Mammary epithelial cell (primary cell): ENCODE measurements at regions not wholly inside any gene's neighbourhood (a gene's known extent, or its start where the extent isn't known, plus 50 kb on each side); places are given as distances from the start of the nearest gene placed in this dataset.

Experiments
- CTCF ChIP-seq, 2 donors: IDR thresholded peaks in 1 of 2; conservative IDR thresholded peaks in 1 of 2; 2 replicates each; pipeline ENCODE4 v1.5.1; 2011 to 2012; ENCODE audit warnings: inconsistent platforms in 2 of 2, low read length in 2 of 2, mild to moderate bottlenecking in 2 of 2, control low read depth in 1 of 2, low read depth in 1 of 2; ENCODE audit not compliant: insufficient read depth in 1 of 2; ENCODE audit errors: extremely low read depth in 1 of 2
- EZH2 ChIP-seq: IDR thresholded peaks from 2 replicates; pipeline ENCODE4 v1.6.1; 2012; ENCODE audit warnings: low read length, inconsistent platforms, borderline replicate concordance

DNA sequence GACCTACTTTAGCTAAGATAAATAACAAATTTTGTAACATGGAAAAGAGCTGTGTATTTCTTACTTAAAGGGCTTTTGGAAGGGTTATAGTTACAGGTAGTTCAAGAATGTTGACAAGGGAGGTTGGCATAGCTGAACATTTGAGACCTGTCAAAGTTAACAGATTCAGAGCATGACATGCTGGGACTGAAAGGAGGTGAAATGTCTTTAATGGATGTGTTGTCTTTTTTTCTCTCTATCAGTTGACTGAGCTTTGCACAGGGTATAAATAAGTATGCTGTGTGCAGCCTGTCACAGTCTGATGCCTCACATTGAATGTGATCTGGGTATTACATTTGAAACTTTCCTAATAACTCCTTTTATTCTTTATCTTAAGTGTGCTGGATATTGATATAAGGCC is 411.9 kb upstream of the ZP4 start:
- TF ChIP-seq CTCF (conservative IDR thresholded peaks at IDR 0.05 in 1 of 2, IDR thresholded peaks at IDR 0.05 in 1 of 2; ENCODE audit: extremely low read depth in 1 of 2, insufficient read depth in 1 of 2, low read depth in 1 of 2, low read length in 2 of 2) (no peak), EZH2 (no peak)
